ENCODE measurements at regions not wholly inside any gene's neighbourhood (a gene's known extent, or its start where the extent isn't known, plus 50 kb on each side); places are given as distances from the start of the nearest gene placed in this dataset.

DNA sequence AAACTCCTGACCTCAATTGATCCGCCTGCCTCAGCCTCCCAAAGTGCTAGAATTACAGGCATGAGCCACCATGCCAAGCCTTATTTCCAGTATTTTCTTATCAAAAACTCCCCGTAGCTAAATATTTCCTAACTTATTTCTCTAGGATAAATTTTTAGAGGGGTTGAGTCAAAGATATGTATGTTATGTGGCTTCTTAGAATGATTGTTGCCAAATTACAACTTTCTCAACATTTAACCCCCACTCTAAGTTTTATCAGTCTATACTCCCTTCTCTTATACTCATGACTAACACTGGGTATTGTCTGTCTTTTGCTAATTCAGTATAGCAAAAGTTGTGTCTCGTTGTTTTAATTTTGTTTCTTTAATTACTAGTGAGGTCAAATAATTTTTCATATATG, 187.7 kb upstream of the LNX1 start:
- peaks cover 0 to 7% (median 5%) of the 10 kb centered on the region in 7 donors for H3K27me3 ChIP-seq
- H3K4me1 ChIP-seq = peaks cover 0 to 6% (median 0%) of the 10 kb centered on the region in 9 donors
- peak overlapping the region in 1 of 10 donors; percentile 17 for H3K27ac ChIP-seq
- no peaks in the 10 kb centered on the region for H3K36me3 ChIP-seq
- no peak for ATAC-seq
- DNase-seq = no peak
- TF ChIP-seq, protein P1, sequence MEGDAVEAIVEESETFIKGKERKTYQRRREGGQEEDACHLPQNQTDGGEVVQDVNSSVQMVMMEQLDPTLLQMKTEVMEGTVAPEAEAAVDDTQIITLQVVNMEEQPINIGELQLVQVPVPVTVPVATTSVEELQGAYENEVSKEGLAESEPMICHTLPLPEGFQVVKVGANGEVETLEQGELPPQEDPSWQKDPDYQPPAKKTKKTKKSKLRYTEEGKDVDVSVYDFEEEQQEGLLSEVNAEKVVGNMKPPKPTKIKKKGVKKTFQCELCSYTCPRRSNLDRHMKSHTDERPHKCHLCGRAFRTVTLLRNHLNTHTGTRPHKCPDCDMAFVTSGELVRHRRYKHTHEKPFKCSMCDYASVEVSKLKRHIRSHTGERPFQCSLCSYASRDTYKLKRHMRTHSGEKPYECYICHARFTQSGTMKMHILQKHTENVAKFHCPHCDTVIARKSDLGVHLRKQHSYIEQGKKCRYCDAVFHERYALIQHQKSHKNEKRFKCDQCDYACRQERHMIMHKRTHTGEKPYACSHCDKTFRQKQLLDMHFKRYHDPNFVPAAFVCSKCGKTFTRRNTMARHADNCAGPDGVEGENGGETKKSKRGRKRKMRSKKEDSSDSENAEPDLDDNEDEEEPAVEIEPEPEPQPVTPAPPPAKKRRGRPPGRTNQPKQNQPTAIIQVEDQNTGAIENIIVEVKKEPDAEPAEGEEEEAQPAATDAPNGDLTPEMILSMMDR (IDR thresholded peaks at IDR 0.05) = no peak
- WGBS, 2 donors = 77 to 79% methylated on average over 3 of the region's 3 CpGs
- peaks cover 0 to 3% (median 0%) of the 10 kb centered on the region in 11 donors for H3K9me3 ChIP-seq
- intact Hi-C loops (cut with DNase I) = no loop called here
- H3K4me3 ChIP-seq = no peak overlapping the region

DNA sequence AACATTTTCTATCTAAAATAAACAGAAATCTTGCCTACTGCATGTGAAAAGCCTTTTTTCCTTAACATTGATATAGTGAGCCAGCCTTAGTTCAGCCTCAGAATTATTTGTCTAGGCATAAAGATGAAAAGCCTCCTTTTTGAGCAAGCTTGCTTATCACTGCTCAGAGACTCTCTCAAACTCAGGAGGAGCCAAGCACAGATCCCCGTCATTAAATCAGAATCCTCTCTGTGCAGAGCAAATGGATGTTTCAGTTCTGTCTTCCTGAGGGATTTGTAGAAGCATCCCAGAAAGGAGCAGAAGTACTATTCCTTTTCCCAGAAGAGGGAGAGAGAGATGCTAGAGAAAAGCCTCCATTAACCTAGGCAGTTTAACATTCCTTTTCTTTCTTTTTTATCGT, 186.9 kb upstream of the LNX1 start:
- peak overlapping the region in 3 of 10 donors; percentile 10 to 21 (median 17) for H3K27ac ChIP-seq
- no peak for ATAC-seq
- H3K4me3 ChIP-seq = no peak overlapping the region

DNA sequence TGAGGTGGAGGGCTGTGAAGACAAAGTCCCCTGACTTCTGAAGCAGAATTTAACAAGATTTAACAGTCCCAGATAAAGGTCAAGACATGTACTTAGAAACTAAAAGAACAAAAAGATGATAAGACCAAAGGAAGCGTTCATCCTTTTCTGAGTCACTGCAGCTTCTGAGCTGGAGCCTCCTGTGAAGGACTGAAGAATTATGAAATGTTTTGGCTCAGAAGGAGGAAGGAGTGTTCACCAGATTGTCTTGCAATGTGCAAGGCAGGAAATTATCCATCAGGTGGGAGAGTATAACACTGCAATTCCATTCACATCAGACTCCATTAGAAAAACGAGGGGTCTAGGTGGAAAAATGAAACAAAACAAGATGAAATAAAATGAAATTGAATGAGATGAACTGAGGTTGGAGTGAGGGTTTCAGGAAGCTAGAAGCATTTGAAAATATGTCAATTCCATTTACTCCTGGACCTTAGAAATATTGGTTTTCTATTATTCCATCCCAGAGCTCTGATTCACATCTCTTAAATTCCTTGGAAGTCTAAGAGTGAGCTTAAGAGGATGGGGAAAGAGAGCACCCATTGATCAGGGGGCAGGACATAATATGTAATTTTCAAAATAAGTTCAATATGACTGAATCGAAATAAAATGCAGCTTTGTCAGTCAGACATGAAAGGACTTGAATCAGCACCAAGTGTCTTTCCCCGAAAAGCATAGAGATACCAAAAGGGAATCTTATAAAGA, 186.1 kb upstream of the LNX1 start:
- ATAC-seq = peak in 5 of 8 donors; percentile 37 to 90 (median 75)
- intact Hi-C loops (cut with DNase I) = no loop called here

More for the DNA sequence above, 186.9 kb upstream of the LNX1 start:
- H3K27me3 ChIP-seq = peaks cover 0 to 7% (median 2%) of the 10 kb centered on the region in 7 donors
- WGBS, 2 donors = 63 to 65% methylated on average over 2 of the region's 2 CpGs
- H3K9me3 ChIP-seq = peaks cover 0 to 3% (median 0%) of the 10 kb centered on the region in 11 donors
- peaks cover 0 to 6% (median 0%) of the 10 kb centered on the region in 9 donors for H3K4me1 ChIP-seq
- TF ChIP-seq, protein P1 (IDR thresholded peaks at IDR 0.05) = no peak
- no peaks in the 10 kb centered on the region for H3K36me3 ChIP-seq
- intact Hi-C loops (cut with DNase I) = no loop called here
- DNase-seq = no peak

DNA sequence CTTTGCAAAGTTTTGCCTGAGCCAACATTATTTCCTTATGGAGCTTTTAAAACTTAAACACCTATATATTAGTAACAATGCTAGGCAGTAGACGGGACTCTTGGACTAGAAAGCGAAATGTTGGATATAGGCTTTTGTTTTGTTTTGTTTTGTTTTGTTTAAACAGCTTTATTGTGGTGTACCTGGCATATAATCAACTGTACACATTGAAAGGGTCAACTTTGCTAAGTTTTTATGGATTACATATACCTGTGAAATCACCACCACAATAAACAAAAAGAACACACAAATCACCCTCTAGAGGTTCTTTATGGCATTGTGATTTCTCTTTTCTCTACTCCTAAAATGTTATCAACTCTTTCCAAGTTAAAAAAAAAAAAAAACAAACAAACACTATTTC, 184.9 kb upstream of the LNX1 start:
- H3K9me3 ChIP-seq = peaks cover 0 to 3% (median 0%) of the 10 kb centered on the region in 11 donors
- H3K4me3 ChIP-seq = no peak overlapping the region
- DNase-seq = no peak
- H3K27me3 ChIP-seq = peaks cover 0 to 7% (median 0%) of the 10 kb centered on the region in 7 donors
- TF ChIP-seq, protein P1 (IDR thresholded peaks at IDR 0.05) = no peak
- 98% methylated on average over 2 of the region's 2 CpGs for WGBS, 2 donors
- intact Hi-C loops (cut with DNase I) = no loop called here
- H3K27ac ChIP-seq = no peak overlapping the region
- no peak for ATAC-seq
- H3K4me1 ChIP-seq = peaks cover 0 to 6% (median 0%) of the 10 kb centered on the region in 9 donors
- no peaks in the 10 kb centered on the region for H3K36me3 ChIP-seq

More for the DNA sequence above, 186.1 kb upstream of the LNX1 start:
- Histone ChIP-seq H3K27me3 (peaks cover 0 to 7% (median 0%) of the 10 kb centered on the region in 7 donors), H3K36me3 (no peaks in the 10 kb centered on the region), H3K27ac (peak overlapping the region in 3 of 10 donors; percentile 10 to 21 (median 17)), H3K4me1 (peaks cover 0 to 6% (median 0%) of the 10 kb centered on the region in 9 donors), H3K9me3 (peaks cover 0 to 3% (median 0%) of the 10 kb centered on the region in 11 donors), H3K4me3 (no peak overlapping the region)
- 57 to 70% methylated on average over 4 of the region's 4 CpGs for WGBS, 2 donors
- no peak for DNase-seq
- TF ChIP-seq, protein P1 (IDR thresholded peaks at IDR 0.05) = no peak
